Suprapubic skin (tissue), 4 donors: ENCODE measurements at regions not wholly inside any gene's neighbourhood (a gene's known extent, or its start where the extent isn't known, plus 50 kb on each side); places are given as distances from the start of the nearest gene placed in this dataset.

ENCODE experiments used
- DNase-seq, 2 donors: peaks; one replicate each; pipeline ENCODE4 v3.0.0-alpha.2; 2019; ENCODE audit warnings: low spot score in 2 of 2
- H3K27ac ChIP-seq: fragments of 200-600 bp; sonication (generic); one replicate; pipeline ENCODE4 v1.5.1; 2019
- H3K27me3 ChIP-seq: fragments of 200-600 bp; sonication (generic); one replicate; pipeline ENCODE4 v1.5.1; 2019
- H3K36me3 ChIP-seq: fragments of 200-600 bp; sonication (generic); one replicate; pipeline ENCODE4 v1.5.1; 2019
- H3K4me1 ChIP-seq: fragments of 200-600 bp; sonication (generic); one replicate; pipeline ENCODE4 v1.5.1; 2019
- H3K4me3 ChIP-seq: fragments of 200-600 bp; sonication (generic); one replicate; pipeline ENCODE4 v1.5.1; 2019; ENCODE audit warnings: mild to moderate bottlenecking
- H3K9me3 ChIP-seq: fragments of 200-600 bp; sonication (generic); one replicate; pipeline ENCODE4 v1.5.1; 2019
- CTCF ChIP-seq, 2 donors: fragments of 200-600 bp in 1 of 2; fragments of 450-650 bp in 1 of 2; sonication (generic) in 1 of 2; IDR thresholded peaks; one replicate each; pipeline ENCODE4 v1.5.1; 2016 to 2019; ENCODE audit warnings: antibody characterized with exemption in 2 of 2, mild to moderate bottlenecking in 1 of 2, moderate library complexity in 1 of 2
- EP300 ChIP-seq: sonication (generic); formaldehyde crosslinking; IDR thresholded peaks from one replicate; pipeline ENCODE4 v1.6.1; 2017; ENCODE audit warnings: antibody characterized with exemption
- POLR2A ChIP-seq, 2 donors: fragments of 450-650 bp; IDR thresholded peaks; one replicate each; pipeline ENCODE4 v1.6.1; 2017; ENCODE audit warnings: antibody characterized with exemption in 2 of 2, mild to moderate bottlenecking in 2 of 2, moderate library complexity in 2 of 2
- POLR2AphosphoS5 ChIP-seq, 3 donors: sonication (generic); formaldehyde crosslinking; IDR thresholded peaks; one replicate each; pipeline ENCODE4 v1.6.1; 2017; ENCODE audit warnings: antibody characterized with exemption in 3 of 3
- WGBS: methylation state at CpG from one replicate; pipeline ENCODE4 v1.1.5; 2018; 5-methylcytosine and 5-hydroxymethylcytosine counted together

- H3K4me3 ChIP-seq = no peak overlapping the region
- no peak for DNase-seq
- no peak for TF ChIP-seq POLR2A (IDR thresholded peaks at IDR 0.05)
- no peaks in the 10 kb centered on the region for H3K9me3 ChIP-seq
- no peak overlapping the region for H3K27ac ChIP-seq
- H3K27me3 ChIP-seq = no peaks in the 10 kb centered on the region
- no peaks in the 10 kb centered on the region for H3K36me3 ChIP-seq
- H3K4me1 ChIP-seq = no peaks in the 10 kb centered on the region
Measured at GRCh38 chr13:105251293-105251692, 1284.2 kb downstream of the EFNB2 start.

- TF ChIP-seq POLR2AphosphoS5 (IDR thresholded peaks at IDR 0.05) (no peak), EP300 (no peak), CTCF (IDR thresholded peaks at IDR 0.05) (no peak), POLR2A (IDR thresholded peaks at IDR 0.05) (no peak)
- Histone ChIP-seq H3K9me3 (no peaks in the 10 kb centered on the region), H3K27me3 (no peaks in the 10 kb centered on the region), H3K36me3 (no peaks in the 10 kb centered on the region), H3K4me3 (no peak overlapping the region), H3K4me1 (no peaks in the 10 kb centered on the region), H3K27ac (no peak overlapping the region)
- 78% methylated on average over 5 of the region's 5 CpGs for WGBS
- no peak for DNase-seq
Measured at GRCh38 chr13:105247830-105248229, 1287.6 kb downstream of the EFNB2 start.

- H3K9me3 ChIP-seq = no peaks in the 10 kb centered on the region
- no peak overlapping the region for H3K27ac ChIP-seq
- H3K27me3 ChIP-seq = no peaks in the 10 kb centered on the region
- H3K36me3 ChIP-seq = no peaks in the 10 kb centered on the region
- H3K4me3 ChIP-seq = no peak overlapping the region
- DNase-seq = no peak
- TF ChIP-seq CTCF (IDR thresholded peaks at IDR 0.05) (no peak), EP300 (no peak), POLR2AphosphoS5 (IDR thresholded peaks at IDR 0.05) (no peak), POLR2A (IDR thresholded peaks at IDR 0.05) (no peak)
- WGBS = 68% methylated on average over 3 of the region's 3 CpGs
- H3K4me1 ChIP-seq = no peaks in the 10 kb centered on the region
Measured at GRCh38 chr13:105240371-105240770, 1295.1 kb downstream of the EFNB2 start.

- no peaks in the 10 kb centered on the region for H3K36me3 ChIP-seq
- H3K27me3 ChIP-seq = no peaks in the 10 kb centered on the region
- H3K4me3 ChIP-seq = no peak overlapping the region
- H3K9me3 ChIP-seq = no peaks in the 10 kb centered on the region
- 58% methylated on average over 5 of the region's 5 CpGs for WGBS
- no peak for TF ChIP-seq POLR2AphosphoS5 (IDR thresholded peaks at IDR 0.05)
- TF ChIP-seq POLR2A (IDR thresholded peaks at IDR 0.05) = no peak
- no peak for TF ChIP-seq CTCF (IDR thresholded peaks at IDR 0.05)
- TF ChIP-seq EP300 = no peak
- no peak overlapping the region for H3K27ac ChIP-seq
- H3K4me1 ChIP-seq = no peaks in the 10 kb centered on the region
- no peak for DNase-seq
Measured at GRCh38 chr13:105232439-105232838, 1303.0 kb downstream of the EFNB2 start.

- Histone ChIP-seq H3K27ac (no peak overlapping the region), H3K9me3 (no peaks in the 10 kb centered on the region), H3K27me3 (no peaks in the 10 kb centered on the region), H3K4me3 (no peak overlapping the region), H3K36me3 (no peaks in the 10 kb centered on the region), H3K4me1 (no peaks in the 10 kb centered on the region)
- TF ChIP-seq POLR2AphosphoS5 (IDR thresholded peaks at IDR 0.05) = no peak
- TF ChIP-seq EP300 = no peak
- no peak for TF ChIP-seq CTCF (IDR thresholded peaks at IDR 0.05)
- no peak for TF ChIP-seq POLR2A (IDR thresholded peaks at IDR 0.05)
- DNase-seq = no peak
- 87% methylated on average over 7 of the region's 7 CpGs for WGBS
Measured at GRCh38 chr13:105232006-105232405, 1303.5 kb downstream of the EFNB2 start.

GRCh38 chr13:105231579-105231978, 1303.9 kb downstream of the EFNB2 start:
- H3K4me3 ChIP-seq = no peak overlapping the region
- no peak overlapping the region for H3K27ac ChIP-seq
- H3K4me1 ChIP-seq = no peaks in the 10 kb centered on the region
- no peaks in the 10 kb centered on the region for H3K9me3 ChIP-seq
- no peaks in the 10 kb centered on the region for H3K36me3 ChIP-seq
- no peaks in the 10 kb centered on the region for H3K27me3 ChIP-seq
- 79% methylated on average over 2 of the region's 2 CpGs for WGBS
- DNase-seq = no peak
- no peak for TF ChIP-seq POLR2AphosphoS5 (IDR thresholded peaks at IDR 0.05)
- no peak for TF ChIP-seq EP300
- TF ChIP-seq POLR2A (IDR thresholded peaks at IDR 0.05) = no peak
- no peak for TF ChIP-seq CTCF (IDR thresholded peaks at IDR 0.05)
